ENCODE measurements at regions not wholly inside any gene's neighbourhood (a gene's known extent, or its start where the extent isn't known, plus 50 kb on each side); places are given as distances from the start of the nearest gene placed in this dataset.

DNA sequence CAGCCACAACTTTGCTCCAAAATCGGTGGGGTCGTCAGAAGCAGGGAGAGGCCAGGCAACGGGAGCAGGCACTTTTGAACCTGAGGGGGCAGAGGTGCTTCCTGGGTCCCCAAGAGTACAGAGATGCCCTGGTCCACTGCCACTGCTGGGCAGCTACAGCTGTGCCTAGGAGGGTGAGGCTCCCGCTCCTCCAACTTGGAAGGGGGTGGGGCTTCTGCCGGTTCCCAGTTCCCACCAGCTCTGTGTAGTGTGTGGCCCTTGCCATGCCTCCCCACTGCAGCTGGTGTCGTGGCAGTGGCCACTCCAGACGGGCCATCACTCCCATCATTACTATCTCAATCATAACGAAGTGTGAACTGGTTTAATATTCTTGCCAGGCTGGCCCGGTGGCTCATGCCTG, 1496.3 kb downstream of the PCDH7 start:
- no peaks in the 10 kb centered on the region for H3K36me3 ChIP-seq (ENCODE audit: control insufficient read depth, insufficient read depth, low read length)
- no peaks in the 10 kb centered on the region for H3K27me3 ChIP-seq (ENCODE audit: control insufficient read depth, insufficient read depth, low read length)
- TF ChIP-seq CTCF (IDR thresholded peaks at IDR 0.05) = no peak

DNA sequence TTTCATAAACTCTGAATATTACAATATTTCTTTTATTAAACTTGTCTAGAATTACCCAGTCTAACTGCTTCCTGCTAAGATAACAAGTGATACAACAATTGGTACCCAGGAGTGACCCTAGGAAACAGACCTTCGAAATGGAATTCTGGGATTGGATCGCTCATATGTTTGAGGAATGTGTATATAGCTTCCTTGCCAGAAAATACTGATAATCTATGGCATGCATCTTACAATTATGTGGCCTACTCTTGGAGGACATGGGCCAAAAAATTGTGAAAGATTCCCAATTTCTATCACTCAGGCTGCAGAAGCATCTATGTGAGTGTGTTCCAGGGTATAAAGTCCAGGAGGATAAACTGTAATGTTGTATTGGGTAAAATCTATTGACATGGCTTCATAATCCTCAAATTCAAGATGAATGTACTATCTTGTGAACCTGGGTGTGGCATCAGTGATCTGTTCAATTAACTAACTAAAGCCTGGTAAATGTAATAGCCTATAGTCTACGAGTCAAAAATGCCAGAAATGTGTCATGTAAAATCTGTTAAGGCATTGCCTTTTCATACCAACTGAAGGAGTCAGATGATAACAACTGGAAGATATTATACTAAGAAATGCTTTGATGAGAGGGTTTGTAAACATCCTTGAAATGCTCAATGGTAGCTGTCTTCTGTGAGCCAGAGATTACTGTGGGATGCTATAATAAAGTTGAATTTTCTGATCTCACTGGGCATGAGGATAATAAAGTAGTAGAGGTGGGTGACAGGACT, 1499.3 kb downstream of the PCDH7 start:
- Histone ChIP-seq H3K4me1 (no peaks in the 10 kb centered on the region), H2AFZ (no peak overlapping the region), H3K36me3 (ENCODE audit: control insufficient read depth, insufficient read depth, low read length) (no peaks in the 10 kb centered on the region), H3K27ac (no peak overlapping the region), H3K9me3 (ENCODE audit: control insufficient read depth, low read length) (no peaks in the 10 kb centered on the region), H3K79me2 (no peaks in the 10 kb centered on the region), H3K4me2 (ENCODE audit: low read length) (no peak overlapping the region), H3K9ac (no peak overlapping the region), H3K4me3 (ENCODE audit: low read depth, low read length) (no peak overlapping the region), H3K27me3 (ENCODE audit: control insufficient read depth, insufficient read depth, low read length) (no peaks in the 10 kb centered on the region)
- no peak for TF ChIP-seq CTCF (IDR thresholded peaks at IDR 0.05)

More for the DNA sequence above, 1496.3 kb downstream of the PCDH7 start:
- H3K4me2 ChIP-seq (ENCODE audit: low read length) = no peak overlapping the region
- H3K4me1 ChIP-seq = no peaks in the 10 kb centered on the region
- H3K9me3 ChIP-seq (ENCODE audit: control insufficient read depth, low read length) = no peaks in the 10 kb centered on the region
- H3K4me3 ChIP-seq (ENCODE audit: low read depth, low read length) = no peak overlapping the region
- H3K9ac ChIP-seq = no peak overlapping the region
- no peaks in the 10 kb centered on the region for H3K79me2 ChIP-seq
- H3K27ac ChIP-seq = no peak overlapping the region
- no peak overlapping the region for H2AFZ ChIP-seq

DNA sequence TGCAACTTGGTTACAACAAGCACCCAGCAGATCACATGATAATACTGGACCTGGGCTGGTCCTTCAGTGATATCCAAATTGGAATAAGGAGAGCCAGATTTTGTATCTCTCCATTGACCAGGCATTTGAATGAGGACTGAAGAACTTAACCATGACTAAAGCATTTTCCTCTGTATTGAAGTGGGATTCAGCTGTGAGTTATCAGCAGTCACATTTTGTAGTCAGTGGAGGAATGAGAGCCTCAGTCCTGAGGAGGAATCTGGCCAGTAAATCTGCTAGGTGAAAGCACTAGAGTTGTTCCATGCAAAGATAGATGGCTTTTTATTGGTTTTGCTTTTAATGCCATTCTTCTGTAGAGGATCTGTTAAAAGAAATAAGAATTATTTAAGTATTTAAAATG, 1506.0 kb downstream of the PCDH7 start:
- Histone ChIP-seq H3K27ac (no peak overlapping the region), H2AFZ (no peak overlapping the region), H3K9ac (no peak overlapping the region), H3K27me3 (ENCODE audit: control insufficient read depth, insufficient read depth, low read length) (no peaks in the 10 kb centered on the region), H3K4me2 (ENCODE audit: low read length) (no peak overlapping the region), H3K36me3 (ENCODE audit: control insufficient read depth, insufficient read depth, low read length) (no peaks in the 10 kb centered on the region), H3K4me1 (no peaks in the 10 kb centered on the region), H3K4me3 (ENCODE audit: low read depth, low read length) (no peak overlapping the region), H3K79me2 (no peaks in the 10 kb centered on the region), H3K9me3 (ENCODE audit: control insufficient read depth, low read length) (no peaks in the 10 kb centered on the region)
- no peak for TF ChIP-seq CTCF (IDR thresholded peaks at IDR 0.05)

DNA sequence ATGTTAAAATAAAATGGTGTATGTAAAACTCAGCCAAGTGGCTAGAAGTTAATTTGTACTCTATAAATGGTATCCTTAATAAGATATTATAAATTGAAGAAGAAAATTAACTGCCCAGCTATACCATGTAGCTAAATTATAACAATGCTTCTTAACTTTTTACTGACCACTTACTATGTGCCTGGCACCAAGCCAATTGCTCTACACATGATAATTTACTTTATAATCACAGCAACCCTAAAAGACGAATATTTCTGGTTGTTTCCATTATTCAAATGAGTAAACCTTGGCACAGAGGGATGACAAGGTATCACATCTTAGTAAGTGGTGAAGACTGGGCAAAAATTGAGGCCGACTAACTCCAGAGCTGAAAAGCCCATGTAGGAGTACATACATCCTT, 1506.6 kb downstream of the PCDH7 start:
- H3K36me3 ChIP-seq (ENCODE audit: control insufficient read depth, insufficient read depth, low read length) = no peaks in the 10 kb centered on the region
- no peaks in the 10 kb centered on the region for H3K4me1 ChIP-seq
- no peak overlapping the region for H3K27ac ChIP-seq
- H3K4me3 ChIP-seq (ENCODE audit: low read depth, low read length) = no peak overlapping the region
- no peak overlapping the region for H3K9ac ChIP-seq
- H3K4me2 ChIP-seq (ENCODE audit: low read length) = no peak overlapping the region
- H3K79me2 ChIP-seq = no peaks in the 10 kb centered on the region
- TF ChIP-seq CTCF (IDR thresholded peaks at IDR 0.05) = no peak
- H3K27me3 ChIP-seq (ENCODE audit: control insufficient read depth, insufficient read depth, low read length) = no peaks in the 10 kb centered on the region
- no peak overlapping the region for H2AFZ ChIP-seq
- no peaks in the 10 kb centered on the region for H3K9me3 ChIP-seq (ENCODE audit: control insufficient read depth, low read length)

GRCh38 chr4:32243926-32244325, 1523.8 kb downstream of the PCDH7 start:
- Histone ChIP-seq H2AFZ (no peak overlapping the region), H3K79me2 (no peaks in the 10 kb centered on the region), H3K4me1 (no peaks in the 10 kb centered on the region), H3K27ac (no peak overlapping the region), H3K4me3 (ENCODE audit: low read depth, low read length) (no peak overlapping the region), H3K9ac (no peak overlapping the region), H3K4me2 (ENCODE audit: low read length) (no peak overlapping the region), H3K36me3 (ENCODE audit: control insufficient read depth, insufficient read depth, low read length) (no peaks in the 10 kb centered on the region), H3K27me3 (ENCODE audit: control insufficient read depth, insufficient read depth, low read length) (no peaks in the 10 kb centered on the region), H3K9me3 (ENCODE audit: control insufficient read depth, low read length) (no peaks in the 10 kb centered on the region)
- TF ChIP-seq CTCF (IDR thresholded peaks at IDR 0.05) = no peak
